Midbrain (tissue), 1 donor: ENCODE measurements at regions not wholly inside any gene's neighbourhood (a gene's known extent, or its start where the extent isn't known, plus 50 kb on each side); places are given as distances from the start of the nearest gene placed in this dataset.

Source experiments
- DNase-seq: peaks from one replicate; lab custom pipeline; 2025; lab: John Stamatoyannopoulos, UW

DNA sequence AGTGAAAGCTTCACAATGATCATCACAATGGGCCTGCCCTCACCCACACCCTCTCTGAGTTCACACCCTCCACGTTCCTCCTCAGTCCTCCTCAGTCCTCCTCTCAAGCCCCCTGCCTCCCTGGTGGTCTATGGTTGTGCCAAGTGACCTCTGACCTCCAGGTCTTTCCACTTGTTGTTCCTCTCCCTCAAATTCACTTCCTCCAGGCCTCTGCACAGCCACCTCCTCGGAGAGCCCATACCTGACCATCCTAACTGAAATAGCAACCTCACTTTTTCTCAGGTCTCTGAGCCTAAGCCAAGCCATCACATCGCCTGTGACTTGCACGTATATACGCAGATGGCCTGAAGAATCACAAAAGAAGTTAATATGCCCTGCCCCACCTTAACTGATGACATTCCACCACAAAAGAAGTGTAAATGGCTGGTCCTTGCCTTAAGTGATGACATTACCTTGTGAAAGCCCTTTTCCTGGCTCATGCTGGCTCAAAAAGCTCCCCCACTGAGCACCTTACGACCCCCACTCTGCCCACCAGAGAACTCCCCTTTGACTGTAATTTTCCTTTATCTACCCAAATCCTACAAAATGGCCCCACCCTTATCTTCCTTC is 293.4 kb upstream of the TENM3 start:
- DNase-seq, result no peak

DNA sequence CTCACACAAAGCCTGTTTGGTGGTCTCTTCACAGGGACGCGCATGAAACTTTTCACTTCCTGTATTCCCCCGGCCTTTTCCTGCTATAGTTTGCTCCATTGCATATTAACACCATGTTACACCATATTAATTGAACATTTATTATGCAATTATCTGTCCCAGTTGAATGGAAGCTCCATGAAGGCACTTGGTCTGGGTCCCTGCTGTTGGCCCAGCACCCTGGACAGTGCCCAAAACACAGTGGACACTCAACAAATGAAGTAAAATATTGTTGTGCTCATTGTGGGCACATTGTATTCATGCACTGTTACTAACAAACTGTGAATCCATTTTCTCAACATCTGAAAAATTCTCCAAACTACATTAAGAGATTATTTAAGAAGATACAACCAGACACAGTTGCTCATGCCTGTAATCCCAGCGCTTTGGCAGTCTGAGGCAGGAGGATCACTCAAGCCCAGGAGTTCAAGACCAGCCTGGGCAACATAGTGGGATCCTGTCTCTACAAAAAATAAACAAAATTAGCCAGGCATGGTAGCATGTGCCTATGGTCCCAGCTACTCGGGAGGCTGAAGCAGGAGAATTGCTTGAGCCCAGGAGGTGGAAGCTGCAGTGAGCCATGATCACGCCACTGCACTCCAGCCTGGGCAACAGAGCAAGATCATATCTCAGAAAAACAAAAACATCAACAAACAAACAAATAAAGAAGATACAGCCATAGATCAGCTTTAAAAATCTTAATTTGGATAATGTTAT is 292.7 kb upstream of the TENM3 start:
- DNase-seq, result no peak

DNA sequence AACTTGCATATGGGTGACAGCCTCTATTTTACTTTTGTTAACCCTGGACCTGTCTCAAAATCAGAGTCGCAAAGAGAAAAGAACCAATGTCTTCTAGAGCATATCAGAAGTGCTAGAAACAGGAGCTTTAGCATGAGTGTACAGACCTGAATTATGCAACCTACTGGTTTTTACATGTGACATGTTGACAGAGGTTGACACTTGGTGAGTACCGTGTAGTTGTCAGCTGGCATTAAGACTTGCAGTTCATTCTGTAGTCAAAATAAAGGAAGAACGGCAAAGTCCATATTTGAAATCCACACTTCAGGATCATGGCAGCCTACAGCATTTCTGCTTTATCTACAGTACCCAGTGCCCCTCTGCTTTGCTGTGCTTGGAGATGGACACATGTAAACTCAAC is 291.9 kb upstream of the TENM3 start:
- no peak for DNase-seq

GRCh38 chr4:181952478-181952877 is 290.7 kb upstream of the TENM3 start:
- no peak for DNase-seq

DNA sequence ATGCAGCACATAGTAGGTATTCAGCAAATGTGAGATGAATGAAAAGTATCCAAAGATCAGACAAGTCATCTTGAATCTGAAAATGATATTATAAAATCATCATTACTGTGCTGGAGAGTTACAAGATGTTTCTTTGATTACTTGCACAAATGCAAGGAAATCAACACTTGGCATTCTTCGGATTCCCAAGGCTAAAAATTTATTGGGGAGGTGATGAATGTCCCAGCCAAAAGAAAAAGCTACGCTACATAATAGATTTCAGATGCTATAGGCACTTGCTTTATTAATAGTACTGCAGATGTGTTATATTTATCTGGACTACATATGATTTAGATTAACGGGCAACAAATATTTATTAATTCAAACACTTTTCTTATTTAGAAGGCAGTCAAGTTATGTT is 286.7 kb upstream of the TENM3 start:
- no peak for DNase-seq

DNA sequence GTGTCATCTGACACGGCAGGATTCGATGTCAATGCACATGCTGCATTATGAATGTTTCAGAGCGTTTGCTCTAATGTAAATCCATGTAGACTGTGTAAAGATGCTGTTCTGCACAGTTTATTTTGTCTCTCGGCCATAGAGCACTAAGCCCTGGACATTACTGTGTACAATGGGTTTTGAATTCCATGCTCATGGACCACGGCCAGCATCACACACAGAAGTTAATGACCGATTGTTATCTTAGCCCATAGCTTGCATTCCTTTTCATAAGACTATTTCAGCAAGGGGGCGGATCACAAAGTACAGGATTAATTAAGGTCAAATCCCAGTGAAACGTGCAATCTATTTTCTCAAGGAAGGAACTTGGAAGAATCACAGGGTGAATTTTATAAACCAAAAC is 286.1 kb upstream of the TENM3 start:
- no peak for DNase-seq

GRCh38 chr4:181958446-181958845 is 284.8 kb upstream of the TENM3 start:
- no peak for DNase-seq

GRCh38 chr4:181959121-181959520 is 284.1 kb upstream of the TENM3 start:
- DNase-seq, result no peak

DNA sequence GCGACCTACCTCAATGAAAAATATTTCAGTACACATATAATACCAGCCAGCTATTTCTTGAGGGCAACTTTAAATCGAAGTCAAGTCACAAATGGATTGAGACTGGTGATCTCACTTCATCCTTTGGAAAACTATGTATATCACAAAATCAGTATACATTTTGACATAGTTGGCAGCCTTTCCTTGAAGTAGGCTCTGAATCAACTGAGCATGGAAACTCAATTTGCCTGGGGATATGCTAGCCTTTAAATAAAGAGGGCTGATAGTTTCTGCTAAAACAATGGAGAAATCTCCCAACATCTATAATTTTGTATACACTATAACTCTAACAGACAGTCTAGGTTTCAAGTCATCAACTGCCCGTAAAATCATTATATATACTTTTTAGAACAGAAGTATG is 282.8 kb upstream of the TENM3 start:
- no peak for DNase-seq

DNA sequence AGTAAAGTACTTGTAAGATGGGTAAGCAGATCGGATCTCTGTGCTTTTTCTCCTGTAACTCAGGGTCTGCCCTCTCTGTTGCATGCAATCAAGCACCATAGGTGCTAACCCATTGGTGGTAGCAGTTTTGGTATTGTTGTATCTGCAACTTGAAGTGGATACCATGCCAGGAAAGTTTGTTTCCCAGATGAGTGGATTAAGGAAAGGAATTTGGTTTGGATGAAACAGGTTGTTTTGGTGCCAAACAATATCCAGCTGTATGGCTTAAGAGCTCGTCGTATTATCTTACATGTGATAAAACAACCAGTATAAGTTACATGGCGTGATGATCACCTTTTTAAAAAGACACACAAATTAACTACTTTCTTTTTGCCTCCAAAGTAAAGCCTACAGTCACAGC is 280.9 kb upstream of the TENM3 start:
- DNase-seq, result no peak

- DNase-seq, result no peak
Measured at GRCh38 chr4:181964731-181965130, 278.5 kb upstream of the TENM3 start.

GRCh38 chr4:181966104-181966551 is 277.1 kb upstream of the TENM3 start:
- no peak for DNase-seq

GRCh38 chr4:181967401-181967800 is 275.8 kb upstream of the TENM3 start:
- DNase-seq, result no peak

- DNase-seq, result no peak
Measured at GRCh38 chr4:181968371-181968770, 274.8 kb upstream of the TENM3 start.

DNA sequence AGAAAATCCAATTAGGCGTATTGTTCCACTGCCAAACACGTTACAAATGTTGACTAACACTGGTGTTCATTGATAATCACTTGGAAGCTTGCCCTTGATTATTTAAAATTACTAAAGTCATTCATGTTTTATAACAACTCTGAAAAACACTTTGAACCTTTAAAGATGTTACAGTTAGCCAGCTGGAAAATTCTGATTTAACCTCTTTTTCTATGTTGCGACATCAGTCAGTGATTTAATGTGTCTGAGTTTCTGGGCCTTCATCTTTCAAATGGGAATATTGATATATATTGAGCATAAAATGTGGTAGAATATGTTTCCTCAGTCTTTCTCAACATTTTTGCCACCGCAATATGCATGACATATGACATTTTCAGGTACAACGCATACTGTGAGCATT is 274.1 kb upstream of the TENM3 start:
- DNase-seq, result no peak

DNA sequence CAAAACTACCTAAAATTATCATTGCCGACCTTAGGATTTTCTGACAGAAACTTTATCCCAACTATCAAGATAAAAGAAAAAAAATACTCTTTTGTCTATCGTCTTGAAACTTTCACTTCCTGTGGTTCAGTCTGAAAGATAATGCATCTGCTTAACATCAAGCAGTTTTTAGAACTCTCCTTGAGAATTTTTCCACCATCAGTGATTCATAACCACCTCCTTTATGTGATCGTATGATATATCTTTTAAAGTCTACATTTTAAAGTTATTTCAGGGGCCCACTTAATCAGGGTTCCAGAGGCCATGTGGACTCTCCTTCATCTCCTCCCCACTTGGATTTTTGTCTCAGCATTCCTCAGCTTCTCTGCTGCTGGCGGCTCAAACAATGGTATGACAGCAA is 272.8 kb upstream of the TENM3 start:
- no peak for DNase-seq

- no peak for DNase-seq
Measured at GRCh38 chr4:181971411-181971810, 271.8 kb upstream of the TENM3 start.

DNA sequence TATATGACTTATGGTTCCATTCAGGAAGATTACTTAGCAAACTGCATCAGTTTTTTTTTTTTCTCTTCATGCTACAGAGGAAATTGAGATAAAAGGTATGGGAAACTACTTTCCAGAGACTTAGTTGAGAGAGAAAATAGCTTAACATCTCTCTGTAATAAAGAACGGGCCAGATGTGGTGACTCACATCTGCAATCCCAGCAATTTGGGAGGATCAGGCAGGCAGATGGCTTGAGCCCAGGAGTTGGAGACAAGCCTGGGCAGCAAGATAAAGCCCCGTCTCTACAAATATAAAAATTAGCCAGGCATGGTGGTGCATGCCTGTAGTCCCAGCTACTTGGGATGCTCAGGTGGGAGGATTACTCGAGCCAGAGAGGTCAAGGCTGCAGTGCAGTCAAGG is 271.2 kb upstream of the TENM3 start:
- no peak for DNase-seq

- DNase-seq, result no peak
Measured at GRCh38 chr4:181976764-181977163, 266.4 kb upstream of the TENM3 start.

- no peak for DNase-seq
Measured at GRCh38 chr4:181982437-181982836, 260.8 kb upstream of the TENM3 start.

DNA sequence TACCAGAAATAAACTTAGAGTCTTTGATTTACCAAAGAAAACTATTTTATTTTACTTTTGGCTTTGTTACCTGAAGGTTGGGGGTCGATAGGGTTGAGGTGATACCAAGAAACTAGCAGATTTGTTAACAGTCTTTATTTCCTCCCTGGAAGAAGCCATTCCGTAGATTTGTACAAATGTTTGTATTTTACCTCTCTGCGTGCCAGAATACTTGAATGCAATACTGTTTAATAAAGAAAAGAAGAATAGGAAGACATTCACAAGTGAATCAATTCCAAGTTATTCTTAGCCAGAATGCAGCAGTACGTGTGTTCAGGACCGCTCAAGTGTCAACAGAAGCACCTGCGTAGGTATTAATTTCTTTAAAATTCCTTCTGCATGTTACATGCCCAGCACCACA is 260.3 kb upstream of the TENM3 start:
- DNase-seq, result no peak

GRCh38 chr4:181987392-181987791 is 255.8 kb upstream of the TENM3 start:
- DNase-seq, result no peak

GRCh38 chr4:181989071-181989470 is 254.1 kb upstream of the TENM3 start:
- DNase-seq, result no peak
